HG03378 (cell line): ENCODE measurements at regions not wholly inside any gene's neighbourhood (a gene's known extent, or its start where the extent isn't known, plus 50 kb on each side); places are given as distances from the start of the nearest gene placed in this dataset.
"Not testable (repeated sequence)": the region's sequence is repeated elsewhere in the genome, so short reads cannot be mapped to it uniquely, and the experiment has no call there.

ENCODE experiments used
- ATAC-seq: cut with Tn5 transposase; IDR thresholded peaks from one replicate; pipeline ENCODE4 v1.9.1; 2021; ENCODE audit warnings: mild to moderate bottlenecking, moderate library complexity; ENCODE audit not compliant: unreplicated experiment

GRCh38 chr5:126124706-126125345, 298.4 kb upstream of the GRAMD2B start:
- ATAC-seq, result no peak

- no peak for ATAC-seq
Observed at GRCh38 chr5:126125407-126125806, 297.8 kb upstream of the GRAMD2B start.

GRCh38 chr5:126126574-126126973, 296.6 kb upstream of the GRAMD2B start:
- no peak for ATAC-seq

- ATAC-seq, result not testable (repeated sequence)
Observed at GRCh38 chr5:126127371-126127770, 295.8 kb upstream of the GRAMD2B start.

- no peak for ATAC-seq
Observed at GRCh38 chr5:126129431-126129830, 293.8 kb upstream of the GRAMD2B start.

- no peak for ATAC-seq
Observed at GRCh38 chr5:126133424-126133823, 289.8 kb upstream of the GRAMD2B start.

GRCh38 chr5:126137891-126138280, 285.3 kb upstream of the GRAMD2B start:
- no peak for ATAC-seq

- ATAC-seq, result no peak
Observed at GRCh38 chr5:126138281-126138931, 284.8 kb upstream of the GRAMD2B start.

GRCh38 chr5:126139086-126139485, 284.1 kb upstream of the GRAMD2B start:
- no peak for ATAC-seq

GRCh38 chr5:126139773-126140172, 283.4 kb upstream of the GRAMD2B start:
- ATAC-seq, result no peak

- ATAC-seq, result no peak
Observed at GRCh38 chr5:126143622-126144021, 279.6 kb upstream of the GRAMD2B start.

- not testable (repeated sequence) for ATAC-seq
Observed at GRCh38 chr5:126150319-126150718, 272.9 kb upstream of the GRAMD2B start.

- not testable (repeated sequence) for ATAC-seq
Observed at GRCh38 chr5:126155298-126155697, 267.9 kb upstream of the GRAMD2B start.

GRCh38 chr5:126166368-126166767, 256.8 kb upstream of the GRAMD2B start:
- ATAC-seq, result no peak

- no peak for ATAC-seq
Observed at GRCh38 chr5:126168785-126169184, 254.4 kb upstream of the GRAMD2B start.

GRCh38 chr5:126171916-126172315, 251.3 kb upstream of the GRAMD2B start:
- no peak for ATAC-seq

GRCh38 chr5:126172812-126173211, 250.4 kb upstream of the GRAMD2B start:
- no peak for ATAC-seq

- ATAC-seq, result no peak
Observed at GRCh38 chr5:126178521-126178920, 244.7 kb upstream of the GRAMD2B start.

GRCh38 chr5:126182971-126183695, 240.1 kb upstream of the GRAMD2B start:
- ATAC-seq, result no peak

- ATAC-seq, result no peak
Observed at GRCh38 chr5:126184474-126184873, 238.7 kb upstream of the GRAMD2B start.

- ATAC-seq, result no peak
Observed at GRCh38 chr5:126186210-126186609, 237.0 kb upstream of the GRAMD2B start.

- no peak for ATAC-seq
Observed at GRCh38 chr5:126188804-126189203, 234.4 kb upstream of the GRAMD2B start.
